PFSK-1 (cell line): ENCODE measurements at regions not wholly inside any gene's neighbourhood (a gene's known extent, or its start where the extent isn't known, plus 50 kb on each side); places are given as distances from the start of the nearest gene placed in this dataset.

Experiments
- FOXP2 ChIP-seq: optimal IDR thresholded peaks from 2 replicates; pipeline ENCODE3; 2011; ENCODE audit warnings: borderline replicate concordance, control low read depth, inconsistent platforms; ENCODE audit not compliant: insufficient read depth; ENCODE audit errors: extremely low read length, extremely low read depth
- POLR2AphosphoS5 ChIP-seq: IDR thresholded peaks from 2 replicates; pipeline ENCODE4 v1.6.1; 2012; ENCODE audit warnings: low read depth, mild to moderate bottlenecking, control low read depth, low read length, moderate library complexity
- SIN3A ChIP-seq: IDR thresholded peaks from 2 replicates; pipeline ENCODE4 v1.6.1; 2012; ENCODE audit warnings: mild to moderate bottlenecking, low read length, moderate library complexity, borderline replicate concordance; ENCODE audit not compliant: insufficient read depth
- TAF1 ChIP-seq: IDR thresholded peaks from 2 replicates; pipeline ENCODE4 v1.6.1; 2012; ENCODE audit warnings: low read length, control low read depth, borderline replicate concordance; ENCODE audit not compliant: insufficient read depth
- TF ChIP-seq, protein P1 (sequence below), 2 experiments: IDR thresholded peaks; 2 replicates each; pipeline versions ENCODE4 v1.6.1 to v1.8.0; 2011 to 2012; ENCODE audit warnings: low read depth in 2 of 2, low read length in 2 of 2, control low read depth in 1 of 2, inconsistent platforms in 1 of 2, mild to moderate bottlenecking in 1 of 2, moderate library complexity in 1 of 2; ENCODE audit not compliant: insufficient read depth in 1 of 2

DNA sequence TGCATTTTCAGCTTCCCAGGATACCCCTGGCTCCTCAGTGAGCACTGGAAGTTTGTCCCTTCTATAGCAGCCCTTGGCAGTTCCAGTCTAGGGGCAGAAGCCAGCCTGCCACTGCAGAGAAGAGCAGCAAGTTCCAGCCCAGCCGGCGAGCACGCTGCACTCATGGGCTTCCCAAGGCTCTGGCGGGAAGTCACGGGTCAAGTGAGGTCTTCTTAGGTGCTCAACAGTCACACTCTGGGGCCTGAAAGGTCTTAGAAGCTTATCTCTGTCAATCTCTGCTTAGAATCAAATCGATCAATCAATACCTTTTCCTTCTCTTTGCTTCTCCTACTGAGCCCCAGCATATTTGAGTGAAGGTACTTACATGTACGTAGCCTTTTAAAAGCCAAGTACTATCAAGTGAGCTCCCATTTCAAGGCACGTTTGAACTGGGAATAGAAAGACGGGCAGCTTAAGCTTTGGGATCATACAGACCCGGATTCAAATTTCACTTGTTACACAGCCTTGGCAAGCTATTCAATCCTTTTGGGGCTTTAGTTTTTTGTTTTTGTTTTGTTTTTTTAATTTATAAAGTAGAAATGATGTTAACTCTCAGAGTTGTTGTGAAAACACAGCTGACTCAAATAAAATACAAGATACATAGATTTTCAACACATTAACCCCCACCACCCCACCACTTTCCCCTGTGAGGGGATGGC is 152.6 kb upstream of the KLF14 start:
- no peak for TF ChIP-seq POLR2AphosphoS5
- TF ChIP-seq SIN3A, result no peak
- TF ChIP-seq TAF1, result no peak
- TF ChIP-seq, protein P1, sequence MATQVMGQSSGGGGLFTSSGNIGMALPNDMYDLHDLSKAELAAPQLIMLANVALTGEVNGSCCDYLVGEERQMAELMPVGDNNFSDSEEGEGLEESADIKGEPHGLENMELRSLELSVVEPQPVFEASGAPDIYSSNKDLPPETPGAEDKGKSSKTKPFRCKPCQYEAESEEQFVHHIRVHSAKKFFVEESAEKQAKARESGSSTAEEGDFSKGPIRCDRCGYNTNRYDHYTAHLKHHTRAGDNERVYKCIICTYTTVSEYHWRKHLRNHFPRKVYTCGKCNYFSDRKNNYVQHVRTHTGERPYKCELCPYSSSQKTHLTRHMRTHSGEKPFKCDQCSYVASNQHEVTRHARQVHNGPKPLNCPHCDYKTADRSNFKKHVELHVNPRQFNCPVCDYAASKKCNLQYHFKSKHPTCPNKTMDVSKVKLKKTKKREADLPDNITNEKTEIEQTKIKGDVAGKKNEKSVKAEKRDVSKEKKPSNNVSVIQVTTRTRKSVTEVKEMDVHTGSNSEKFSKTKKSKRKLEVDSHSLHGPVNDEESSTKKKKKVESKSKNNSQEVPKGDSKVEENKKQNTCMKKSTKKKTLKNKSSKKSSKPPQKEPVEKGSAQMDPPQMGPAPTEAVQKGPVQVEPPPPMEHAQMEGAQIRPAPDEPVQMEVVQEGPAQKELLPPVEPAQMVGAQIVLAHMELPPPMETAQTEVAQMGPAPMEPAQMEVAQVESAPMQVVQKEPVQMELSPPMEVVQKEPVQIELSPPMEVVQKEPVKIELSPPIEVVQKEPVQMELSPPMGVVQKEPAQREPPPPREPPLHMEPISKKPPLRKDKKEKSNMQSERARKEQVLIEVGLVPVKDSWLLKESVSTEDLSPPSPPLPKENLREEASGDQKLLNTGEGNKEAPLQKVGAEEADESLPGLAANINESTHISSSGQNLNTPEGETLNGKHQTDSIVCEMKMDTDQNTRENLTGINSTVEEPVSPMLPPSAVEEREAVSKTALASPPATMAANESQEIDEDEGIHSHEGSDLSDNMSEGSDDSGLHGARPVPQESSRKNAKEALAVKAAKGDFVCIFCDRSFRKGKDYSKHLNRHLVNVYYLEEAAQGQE (IDR thresholded peaks at IDR 0.05; ENCODE audit: insufficient read depth in 1 of 2, low read depth in 2 of 2, low read length in 2 of 2), result no peak
- no peak for TF ChIP-seq FOXP2
